ENCODE measurements at regions not wholly inside any gene's neighbourhood (a gene's known extent, or its start where the extent isn't known, plus 50 kb on each side); places are given as distances from the start of the nearest gene placed in this dataset.

- TF ChIP-seq CTCF (IDR thresholded peaks at IDR 0.05) (no peak), POLR2A (IDR thresholded peaks at IDR 0.05) (no peak)
Measured at GRCh38 chr2:225893151-225893550, 493.6 kb downstream of the NYAP2 start.
